Activated CD8-positive, alpha-beta memory T cell treated with anti-CD3 and anti-CD28 coated beads for 36 hours (primary cell): ENCODE measurements at regions not wholly inside any gene's neighbourhood (a gene's known extent, or its start where the extent isn't known, plus 50 kb on each side); places are given as distances from the start of the nearest gene placed in this dataset.

Source experiments
- CTCF ChIA-PET: fragments of 350-600 bp; sonication (Branson Sonifier 250); formaldehyde crosslinking; loops from one replicate; lab custom pipeline; 2021; ENCODE audit warnings: antibody characterized with exemption; lab: Charles Lee
- POLR2A ChIA-PET: fragments of 350-600 bp; sonication (Branson Sonifier 250); formaldehyde crosslinking; loops from one replicate; lab custom pipeline; 2021; ENCODE audit warnings: antibody characterized with exemption; lab: Charles Lee

- POLR2A ChIA-PET: no interaction called here
Measured at GRCh38 chr4:124515591-124515990, 196.9 kb downstream of the ANKRD50 start.

GRCh38 chr4:124519196-124519595, 193.3 kb downstream of the ANKRD50 start:
- POLR2A ChIA-PET: no interaction called here
- CTCF ChIA-PET: no interaction called here

More at GRCh38 chr4:124515591-124515990, 196.9 kb downstream of the ANKRD50 start:
- CTCF ChIA-PET: no interaction called here

GRCh38 chr4:124523816-124524215, 188.7 kb downstream of the ANKRD50 start:
- ChIA-PET CTCF (no interaction called here), POLR2A (no interaction called here)

- ChIA-PET CTCF (no interaction called here), POLR2A (no interaction called here)
Measured at GRCh38 chr4:124525524-124525923, 187.0 kb downstream of the ANKRD50 start.

GRCh38 chr4:124526331-124526730, 186.2 kb downstream of the ANKRD50 start:
- ChIA-PET POLR2A (no interaction called here), CTCF (no interaction called here)

- POLR2A ChIA-PET: no interaction called here
- CTCF ChIA-PET: no interaction called here
Measured at GRCh38 chr4:124526769-124527168, 185.8 kb downstream of the ANKRD50 start.

GRCh38 chr4:124527364-124527763, 185.2 kb downstream of the ANKRD50 start:
- ChIA-PET POLR2A (no interaction called here), CTCF (no interaction called here)

GRCh38 chr4:124529131-124529530, 183.4 kb downstream of the ANKRD50 start:
- ChIA-PET POLR2A (no interaction called here), CTCF (no interaction called here)

- ChIA-PET CTCF (no interaction called here), POLR2A (no interaction called here)
Measured at GRCh38 chr4:124530464-124531077, 182.0 kb downstream of the ANKRD50 start.

GRCh38 chr4:124534131-124534530, 178.4 kb downstream of the ANKRD50 start:
- ChIA-PET POLR2A (no interaction called here), CTCF (no interaction called here)

- ChIA-PET POLR2A (no interaction called here), CTCF (no interaction called here)
Measured at GRCh38 chr4:124535003-124535402, 177.5 kb downstream of the ANKRD50 start.

- ChIA-PET CTCF (no interaction called here), POLR2A (no interaction called here)
Measured at GRCh38 chr4:124536946-124537345, 175.6 kb downstream of the ANKRD50 start.

- ChIA-PET POLR2A (no interaction called here), CTCF (no interaction called here)
Measured at GRCh38 chr4:124537971-124538370, 174.6 kb downstream of the ANKRD50 start.

GRCh38 chr4:124540014-124540413, 172.5 kb downstream of the ANKRD50 start:
- ChIA-PET POLR2A (no interaction called here), CTCF (no interaction called here)

GRCh38 chr4:124541652-124542420, 170.7 kb downstream of the ANKRD50 start:
- ChIA-PET POLR2A (no interaction called here), CTCF (no interaction called here)

GRCh38 chr4:124555959-124556358, 156.6 kb downstream of the ANKRD50 start:
- ChIA-PET CTCF (no interaction called here), POLR2A (no interaction called here)

- ChIA-PET CTCF (no interaction called here), POLR2A (no interaction called here)
Measured at GRCh38 chr4:124564121-124564520, 148.4 kb downstream of the ANKRD50 start.

- ChIA-PET POLR2A (no interaction called here), CTCF (no interaction called here)
Measured at GRCh38 chr4:124565371-124565770, 147.2 kb downstream of the ANKRD50 start.

GRCh38 chr4:124566030-124566429, 146.5 kb downstream of the ANKRD50 start:
- CTCF ChIA-PET: no interaction called here

GRCh38 chr4:124573056-124573455, 139.5 kb downstream of the ANKRD50 start:
- CTCF ChIA-PET: no interaction called here
- POLR2A ChIA-PET: no interaction called here

More at GRCh38 chr4:124566030-124566429, 146.5 kb downstream of the ANKRD50 start:
- POLR2A ChIA-PET: no interaction called here

GRCh38 chr4:124579896-124580295, 132.6 kb downstream of the ANKRD50 start:
- POLR2A ChIA-PET: no interaction called here
- CTCF ChIA-PET: no interaction called here
